ENCODE measurements at regions not wholly inside any gene's neighbourhood (a gene's known extent, or its start where the extent isn't known, plus 50 kb on each side); places are given as distances from the start of the nearest gene placed in this dataset.
"Not testable (repeated sequence)": the region's sequence is repeated elsewhere in the genome, so short reads cannot be mapped to it uniquely, and the experiment has no call there.

DNA sequence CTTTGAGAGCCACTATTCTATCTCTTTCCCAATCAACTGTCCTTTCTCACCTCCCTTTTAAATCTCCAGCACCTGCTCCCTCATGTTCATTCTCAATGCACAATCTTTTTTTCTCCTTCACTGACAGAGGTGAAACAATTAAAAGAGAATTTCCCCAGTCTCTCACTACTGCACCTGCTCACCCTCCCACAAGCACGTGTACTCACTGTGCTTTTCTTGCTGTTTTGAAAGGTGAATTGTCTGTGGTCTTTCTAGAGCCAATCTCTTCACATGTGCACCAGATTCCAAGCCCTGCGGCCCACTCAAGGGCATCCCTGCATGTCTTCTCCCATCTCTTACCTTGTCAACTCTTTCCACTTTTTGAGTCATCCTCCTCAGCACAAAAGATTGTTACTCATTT is 95.8 kb downstream of the SPDYE17 start:
- H3K4me1 Mint-ChIP-seq; H3K27me3 Mint-ChIP-seq (ENCODE audit: low read depth); DNase-seq (ENCODE audit: low read depth, low spot score); H3K27ac Mint-ChIP-seq (ENCODE audit: unreplicated experiment); H3K36me3 Mint-ChIP-seq (ENCODE audit: low read depth); H3K9me3 Mint-ChIP-seq; H3K4me3 Mint-ChIP-seq: not testable (repeated sequence)

DNA sequence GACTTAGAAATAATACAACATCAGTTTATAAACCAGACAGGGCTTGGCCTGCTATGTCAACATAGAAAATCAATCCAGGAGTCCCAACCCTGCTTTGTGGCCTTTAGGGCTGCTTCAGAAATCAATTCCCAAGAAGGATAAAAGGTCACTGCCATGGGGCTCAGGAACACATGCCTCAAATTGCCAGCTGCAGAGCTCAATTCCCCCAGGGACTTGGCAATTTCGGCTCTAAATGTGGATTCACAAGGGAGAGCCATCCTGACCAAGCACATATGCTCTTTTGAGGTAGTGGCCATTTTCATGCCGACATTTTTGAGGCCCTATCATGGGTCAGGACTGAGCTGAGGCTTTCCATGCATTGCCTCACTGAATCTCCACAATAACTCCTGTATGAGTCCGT is 97.5 kb downstream of the SPDYE17 start:
- not testable (repeated sequence) for H3K36me3 Mint-ChIP-seq (ENCODE audit: low read depth); H3K27ac Mint-ChIP-seq (ENCODE audit: unreplicated experiment); H3K4me1 Mint-ChIP-seq; H3K9me3 Mint-ChIP-seq; H3K4me3 Mint-ChIP-seq; H3K27me3 Mint-ChIP-seq (ENCODE audit: low read depth); DNase-seq (ENCODE audit: low read depth, low spot score)

DNA sequence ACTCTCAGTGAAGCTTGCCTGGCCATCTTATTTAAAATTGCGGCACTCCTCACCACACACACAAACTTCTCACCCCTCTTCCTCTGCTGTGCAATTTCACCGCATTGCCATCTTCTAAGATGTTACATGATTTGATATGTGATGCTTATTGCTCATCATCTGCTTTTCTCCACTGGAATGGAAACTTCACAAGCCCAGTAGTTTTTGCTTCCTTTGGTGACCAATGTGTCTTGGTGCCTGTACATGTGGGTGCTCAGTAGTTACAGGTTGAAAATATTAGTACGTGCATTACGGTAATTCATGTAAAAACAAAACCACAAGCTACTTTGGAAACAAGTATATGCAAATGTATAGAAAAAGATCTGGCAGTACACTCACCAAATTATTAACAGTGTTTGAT is 99.2 kb downstream of the SPDYE17 start:
- H3K27me3 Mint-ChIP-seq (ENCODE audit: low read depth); H3K36me3 Mint-ChIP-seq (ENCODE audit: low read depth); H3K4me3 Mint-ChIP-seq; H3K27ac Mint-ChIP-seq (ENCODE audit: unreplicated experiment); DNase-seq (ENCODE audit: low read depth, low spot score); H3K4me1 Mint-ChIP-seq; H3K9me3 Mint-ChIP-seq: not testable (repeated sequence)

DNA sequence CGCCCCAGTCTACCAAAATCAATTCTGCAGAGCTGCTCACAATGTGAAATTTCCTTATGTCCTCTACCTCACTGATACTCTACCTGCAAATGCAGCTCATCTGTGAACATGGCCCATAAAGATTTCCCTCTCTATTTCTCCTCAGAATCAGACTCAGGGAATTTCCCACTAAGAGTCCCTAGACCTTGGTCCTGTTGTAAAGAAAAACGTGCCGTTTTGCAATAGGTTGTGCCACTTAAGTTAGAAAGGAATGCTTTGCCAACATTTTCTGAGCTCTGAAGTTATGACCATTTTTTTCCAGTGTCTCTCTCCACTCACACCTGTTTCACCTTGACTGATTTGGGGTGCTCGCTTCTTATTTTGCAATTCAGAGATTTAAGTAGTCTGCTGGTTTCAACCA is 100.7 kb downstream of the SPDYE17 start:
- H3K4me1 Mint-ChIP-seq; DNase-seq (ENCODE audit: low read depth, low spot score); H3K9me3 Mint-ChIP-seq; H3K4me3 Mint-ChIP-seq; H3K36me3 Mint-ChIP-seq (ENCODE audit: low read depth); H3K27ac Mint-ChIP-seq (ENCODE audit: unreplicated experiment); H3K27me3 Mint-ChIP-seq (ENCODE audit: low read depth): not testable (repeated sequence)

DNA sequence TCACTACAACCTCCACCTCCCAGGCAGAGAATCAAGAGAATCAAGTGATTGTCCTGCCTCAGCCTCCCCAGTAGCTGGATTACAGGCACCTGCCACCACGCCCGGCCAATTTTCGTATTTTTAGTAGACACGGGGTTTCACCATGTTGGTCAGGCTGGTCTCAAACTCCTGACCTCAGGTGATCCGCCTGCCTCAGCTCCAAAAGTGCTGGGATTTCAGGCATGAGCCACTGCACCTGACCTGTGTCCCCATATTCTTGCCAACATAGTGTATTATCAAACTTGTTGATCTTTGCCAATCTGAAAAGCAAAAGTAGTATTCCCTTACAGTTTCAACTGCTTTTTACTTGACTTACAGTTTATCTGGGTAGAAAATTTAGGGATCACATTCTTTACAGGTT is 101.7 kb downstream of the SPDYE17 start:
- not testable (repeated sequence) for H3K4me1 Mint-ChIP-seq; H3K27me3 Mint-ChIP-seq (ENCODE audit: low read depth)

DNA sequence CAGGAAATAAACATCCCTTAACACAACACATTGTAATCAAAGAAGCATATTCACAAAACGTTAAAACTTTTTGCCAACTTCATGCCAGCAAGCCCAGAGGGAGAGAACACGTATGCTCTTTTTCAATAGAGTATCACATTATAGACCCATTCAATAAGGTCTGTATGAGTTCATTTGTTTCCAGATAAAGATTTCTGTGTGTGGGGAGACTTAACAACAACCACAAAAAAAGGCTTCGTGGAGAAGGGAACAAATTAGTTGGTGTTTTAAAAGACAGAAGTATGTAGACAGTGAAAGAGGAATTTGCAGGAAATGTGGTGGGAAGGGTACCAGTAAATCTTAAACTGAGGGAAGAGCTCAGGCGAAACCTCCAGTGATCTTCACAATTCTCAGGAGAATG is 103.4 kb downstream of the SPDYE17 start:
- H3K27ac Mint-ChIP-seq (ENCODE audit: unreplicated experiment); H3K36me3 Mint-ChIP-seq (ENCODE audit: low read depth); H3K9me3 Mint-ChIP-seq; H3K4me3 Mint-ChIP-seq; H3K4me1 Mint-ChIP-seq; H3K27me3 Mint-ChIP-seq (ENCODE audit: low read depth); DNase-seq (ENCODE audit: low read depth, low spot score): not testable (repeated sequence)

More for the DNA sequence above, 101.7 kb downstream of the SPDYE17 start:
- H3K4me3 Mint-ChIP-seq; DNase-seq (ENCODE audit: low read depth, low spot score); H3K9me3 Mint-ChIP-seq; H3K36me3 Mint-ChIP-seq (ENCODE audit: low read depth); H3K27ac Mint-ChIP-seq (ENCODE audit: unreplicated experiment): not testable (repeated sequence)

DNA sequence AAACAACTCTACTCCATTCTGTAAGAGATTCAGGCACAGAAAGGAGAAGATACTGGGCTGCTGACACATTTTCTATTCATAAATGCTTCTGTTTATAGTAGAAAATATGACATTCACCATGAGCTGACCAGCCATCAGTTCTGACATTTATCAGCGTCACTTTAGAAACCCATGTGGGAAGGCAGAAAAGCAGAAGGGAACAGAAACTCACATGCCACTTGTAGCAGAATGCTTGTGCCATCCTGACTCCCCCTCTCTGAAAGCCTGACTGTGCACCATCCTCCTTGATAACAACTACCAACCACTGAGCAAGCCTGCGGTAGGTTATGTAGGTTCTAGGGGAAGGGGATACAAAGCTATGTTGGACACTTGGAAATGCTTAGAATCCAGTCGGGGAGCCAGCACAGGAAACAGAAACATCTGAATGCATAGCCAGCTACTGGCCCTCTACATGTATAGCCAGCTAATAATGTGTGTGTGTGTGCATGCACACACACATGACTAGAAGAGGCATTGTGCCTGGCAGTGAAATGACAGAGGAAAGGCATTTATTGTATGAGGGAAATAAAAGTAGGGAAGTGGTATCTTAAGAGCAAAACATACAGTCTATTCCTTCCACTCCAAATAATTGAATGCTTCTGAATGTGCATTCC is 104.3 kb downstream of the SPDYE17 start:
- not testable (repeated sequence) for H3K36me3 Mint-ChIP-seq (ENCODE audit: low read depth); H3K27ac Mint-ChIP-seq (ENCODE audit: unreplicated experiment); H3K4me3 Mint-ChIP-seq; H3K27me3 Mint-ChIP-seq (ENCODE audit: low read depth); H3K4me1 Mint-ChIP-seq; DNase-seq (ENCODE audit: low read depth, low spot score); H3K9me3 Mint-ChIP-seq

DNA sequence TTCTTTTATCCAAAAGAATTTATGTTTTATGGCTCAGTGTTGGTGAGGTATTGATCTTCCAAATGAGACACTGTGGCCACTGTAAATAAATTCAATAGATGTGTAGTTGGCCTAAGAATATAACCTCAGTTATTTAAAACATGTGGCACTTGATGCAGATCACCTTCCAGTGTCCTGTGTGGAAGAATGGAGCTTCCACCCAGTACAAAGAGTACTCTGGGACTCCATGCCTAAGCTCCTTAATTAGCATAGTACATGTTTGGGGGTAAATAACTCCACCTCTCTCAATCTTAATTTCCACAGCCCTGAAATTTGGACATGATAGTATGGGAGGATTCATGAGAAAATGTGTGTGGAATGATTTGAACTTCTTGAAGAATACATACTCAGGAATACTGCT is 105.7 kb downstream of the SPDYE17 start:
- H3K4me3 Mint-ChIP-seq; DNase-seq (ENCODE audit: low read depth, low spot score); H3K9me3 Mint-ChIP-seq; H3K4me1 Mint-ChIP-seq; H3K36me3 Mint-ChIP-seq (ENCODE audit: low read depth); H3K27me3 Mint-ChIP-seq (ENCODE audit: low read depth); H3K27ac Mint-ChIP-seq (ENCODE audit: unreplicated experiment): not testable (repeated sequence)

DNA sequence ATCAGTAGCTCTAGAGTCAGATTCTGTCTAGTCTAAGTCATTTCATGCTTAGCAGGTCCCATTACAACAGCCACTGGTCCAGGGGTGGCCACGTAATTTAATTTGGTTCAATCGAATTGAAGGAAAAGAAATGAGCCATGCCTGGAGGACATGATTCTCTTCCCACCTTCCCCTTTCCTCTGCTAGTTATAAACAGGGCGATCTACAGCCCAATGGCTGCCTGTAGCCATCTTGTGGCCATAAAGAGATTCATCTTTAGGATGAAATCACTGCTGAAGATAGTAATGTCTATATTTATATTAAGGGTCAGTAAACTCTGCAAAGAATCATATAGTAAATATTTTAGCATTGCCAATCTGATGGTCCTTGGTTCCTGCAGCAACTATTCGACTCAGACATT is 107.4 kb downstream of the SPDYE17 start:
- not testable (repeated sequence) for H3K27ac Mint-ChIP-seq (ENCODE audit: unreplicated experiment); H3K9me3 Mint-ChIP-seq; H3K36me3 Mint-ChIP-seq (ENCODE audit: low read depth); H3K27me3 Mint-ChIP-seq (ENCODE audit: low read depth); H3K4me1 Mint-ChIP-seq; DNase-seq (ENCODE audit: low read depth, low spot score); H3K4me3 Mint-ChIP-seq

DNA sequence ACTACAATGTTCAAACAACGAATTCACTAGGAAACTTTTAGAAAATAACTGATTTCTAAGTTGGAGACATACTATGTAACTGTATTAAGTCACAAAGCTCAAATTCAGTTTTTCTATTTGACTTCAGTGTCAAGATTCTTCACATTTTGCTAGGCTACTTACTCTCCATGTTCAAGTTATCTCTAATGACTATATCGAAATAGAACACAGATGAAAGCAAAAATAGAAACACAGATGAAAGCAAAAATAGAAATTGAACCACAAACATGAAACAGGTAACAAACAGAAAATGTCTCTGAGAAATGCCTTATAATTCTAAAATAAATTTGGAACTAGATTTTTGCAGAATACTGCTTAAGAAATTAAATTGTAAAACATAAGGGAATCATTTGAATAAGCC is 113.5 kb downstream of the SPDYE17 start:
- H3K9me3 Mint-ChIP-seq; H3K4me3 Mint-ChIP-seq; H3K36me3 Mint-ChIP-seq (ENCODE audit: low read depth); H3K27me3 Mint-ChIP-seq (ENCODE audit: low read depth); H3K4me1 Mint-ChIP-seq; H3K27ac Mint-ChIP-seq (ENCODE audit: unreplicated experiment); DNase-seq (ENCODE audit: low read depth, low spot score): not testable (repeated sequence)

DNA sequence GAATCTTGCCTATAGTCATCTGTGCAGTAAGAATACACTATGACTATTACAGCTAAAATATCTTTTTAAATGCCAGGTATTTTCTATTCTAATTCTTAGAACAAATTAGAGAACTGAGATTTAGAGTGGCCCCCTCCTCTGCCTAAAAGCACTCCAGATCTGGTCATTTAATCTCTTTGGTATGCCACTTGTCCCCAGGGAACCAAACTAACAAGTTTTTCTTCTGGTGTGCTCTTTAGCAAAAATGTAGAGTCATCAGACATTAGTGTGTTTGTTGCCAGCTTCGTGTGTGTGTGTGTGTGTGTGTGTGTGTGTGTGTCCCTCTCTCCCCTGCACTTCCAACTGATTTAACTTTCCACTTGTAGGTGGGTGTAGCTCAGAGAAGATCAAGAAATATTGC is 117.8 kb downstream of the SPDYE17 start:
- not testable (repeated sequence) for H3K4me1 Mint-ChIP-seq; DNase-seq (ENCODE audit: low read depth, low spot score); H3K27ac Mint-ChIP-seq (ENCODE audit: unreplicated experiment); H3K4me3 Mint-ChIP-seq; H3K9me3 Mint-ChIP-seq; H3K27me3 Mint-ChIP-seq (ENCODE audit: low read depth); H3K36me3 Mint-ChIP-seq (ENCODE audit: low read depth)

DNA sequence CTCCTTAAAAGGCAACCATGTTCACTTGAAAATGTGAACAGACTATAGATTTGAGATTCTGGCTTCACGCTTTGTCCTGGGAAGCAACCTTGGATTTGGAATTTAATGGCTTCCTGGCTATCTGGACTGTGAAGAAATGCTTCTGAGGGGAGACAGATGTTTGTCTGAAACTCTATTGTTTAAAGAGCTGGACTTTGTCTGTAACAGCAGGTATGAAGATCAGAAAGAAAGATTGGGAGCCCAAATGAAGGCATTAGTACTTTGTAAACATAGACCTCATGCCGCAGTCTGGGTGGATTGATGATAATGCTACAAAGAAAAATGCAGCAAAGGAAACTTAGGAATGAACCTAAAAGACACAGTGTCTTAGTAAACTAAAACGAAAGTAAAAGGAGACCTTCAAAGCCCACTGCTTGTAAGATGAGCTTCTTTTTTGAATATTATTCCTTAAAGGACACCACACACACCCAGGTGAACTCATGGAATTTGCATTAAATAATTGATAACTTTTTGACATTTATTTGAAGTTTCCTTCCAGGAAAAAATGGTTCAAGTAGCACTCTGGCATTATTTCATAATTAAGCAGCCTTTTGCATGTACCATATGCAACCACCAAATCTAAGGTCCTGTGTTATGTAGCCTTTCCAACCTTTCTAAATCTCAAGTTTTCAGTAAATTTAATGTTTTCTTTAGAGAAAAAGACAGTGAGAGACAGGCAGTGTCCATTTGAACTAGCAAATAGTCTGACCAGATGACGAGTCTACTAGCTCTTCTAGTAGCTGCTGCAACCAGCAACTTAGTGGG is 119.9 kb downstream of the SPDYE17 start:
- H3K36me3 Mint-ChIP-seq (ENCODE audit: low read depth); DNase-seq (ENCODE audit: low read depth, low spot score); H3K27me3 Mint-ChIP-seq (ENCODE audit: low read depth); H3K4me3 Mint-ChIP-seq; H3K9me3 Mint-ChIP-seq; H3K27ac Mint-ChIP-seq (ENCODE audit: unreplicated experiment); H3K4me1 Mint-ChIP-seq: not testable (repeated sequence)

DNA sequence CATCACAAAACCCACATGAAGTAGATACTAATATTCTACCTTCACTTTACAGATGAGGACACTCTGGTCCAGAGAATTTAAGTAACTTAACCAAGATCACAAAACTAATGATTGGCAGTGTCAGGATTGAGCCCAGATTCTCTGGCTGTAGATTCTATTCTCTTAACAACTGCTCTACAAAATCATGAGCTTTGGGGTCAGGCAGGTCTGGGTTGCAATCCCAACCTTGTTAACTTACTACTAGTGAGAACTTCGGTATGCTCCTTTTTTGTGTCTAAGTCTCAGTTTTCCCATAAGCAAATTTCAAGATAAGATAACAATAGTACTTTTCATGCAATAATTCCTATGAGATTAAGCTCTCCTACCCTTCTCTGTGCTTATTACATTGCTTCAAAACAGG is 127.5 kb downstream of the SPDYE17 start:
- not testable (repeated sequence) for DNase-seq (ENCODE audit: low read depth, low spot score); H3K4me3 Mint-ChIP-seq; H3K27ac Mint-ChIP-seq (ENCODE audit: unreplicated experiment); H3K27me3 Mint-ChIP-seq (ENCODE audit: low read depth); H3K9me3 Mint-ChIP-seq; H3K36me3 Mint-ChIP-seq (ENCODE audit: low read depth)
- peaks cover 11% of the 10 kb centered on the region for H3K4me1 Mint-ChIP-seq

All from neural crest cell (in vitro differentiated cells).